GM19452 (cell line): ENCODE measurements at regions not wholly inside any gene's neighbourhood (a gene's known extent, or its start where the extent isn't known, plus 50 kb on each side); places are given as distances from the start of the nearest gene placed in this dataset.

Source experiments
- ATAC-seq: cut with Tn5 transposase; IDR thresholded peaks from one replicate; pipeline ENCODE4 v1.9.1; 2021; ENCODE audit not compliant: unreplicated experiment

GRCh38 chr16:88283596-88283995 is 99.2 kb upstream of the ZNF469 start:
- ATAC-seq = no peak

GRCh38 chr16:88284101-88284500 is 98.7 kb upstream of the ZNF469 start:
- no peak for ATAC-seq

GRCh38 chr16:88284626-88285513 is 97.9 kb upstream of the ZNF469 start:
- no peak for ATAC-seq

- no peak for ATAC-seq
Measured at GRCh38 chr16:88285514-88285822, 97.3 kb upstream of the ZNF469 start.

- ATAC-seq = no peak
Measured at GRCh38 chr16:88286301-88286923, 96.3 kb upstream of the ZNF469 start.

- no peak for ATAC-seq
Measured at GRCh38 chr16:88287219-88287618, 95.5 kb upstream of the ZNF469 start.

GRCh38 chr16:88288303-88288702 is 94.5 kb upstream of the ZNF469 start:
- no peak for ATAC-seq

GRCh38 chr16:88289001-88289400 is 93.8 kb upstream of the ZNF469 start:
- ATAC-seq = no peak

- no peak for ATAC-seq
Measured at GRCh38 chr16:88289561-88289960, 93.2 kb upstream of the ZNF469 start.

GRCh38 chr16:88289968-88290401 is 92.8 kb upstream of the ZNF469 start:
- ATAC-seq = no peak

- no peak for ATAC-seq
Measured at GRCh38 chr16:88290850-88291830, 91.6 kb upstream of the ZNF469 start.

- no peak for ATAC-seq
Measured at GRCh38 chr16:88292007-88292970, 90.5 kb upstream of the ZNF469 start.

- no peak for ATAC-seq
Measured at GRCh38 chr16:88293097-88293496, 89.7 kb upstream of the ZNF469 start.

- no peak for ATAC-seq
Measured at GRCh38 chr16:88295671-88296436, 86.9 kb upstream of the ZNF469 start.

GRCh38 chr16:88296437-88297177 is 86.2 kb upstream of the ZNF469 start:
- no peak for ATAC-seq

GRCh38 chr16:88297178-88297720 is 85.5 kb upstream of the ZNF469 start:
- no peak for ATAC-seq

- no peak for ATAC-seq
Measured at GRCh38 chr16:88298181-88298832, 84.5 kb upstream of the ZNF469 start.
